ENCODE measurements at regions not wholly inside any gene's neighbourhood (a gene's known extent, or its start where the extent isn't known, plus 50 kb on each side); places are given as distances from the start of the nearest gene placed in this dataset.

DNA sequence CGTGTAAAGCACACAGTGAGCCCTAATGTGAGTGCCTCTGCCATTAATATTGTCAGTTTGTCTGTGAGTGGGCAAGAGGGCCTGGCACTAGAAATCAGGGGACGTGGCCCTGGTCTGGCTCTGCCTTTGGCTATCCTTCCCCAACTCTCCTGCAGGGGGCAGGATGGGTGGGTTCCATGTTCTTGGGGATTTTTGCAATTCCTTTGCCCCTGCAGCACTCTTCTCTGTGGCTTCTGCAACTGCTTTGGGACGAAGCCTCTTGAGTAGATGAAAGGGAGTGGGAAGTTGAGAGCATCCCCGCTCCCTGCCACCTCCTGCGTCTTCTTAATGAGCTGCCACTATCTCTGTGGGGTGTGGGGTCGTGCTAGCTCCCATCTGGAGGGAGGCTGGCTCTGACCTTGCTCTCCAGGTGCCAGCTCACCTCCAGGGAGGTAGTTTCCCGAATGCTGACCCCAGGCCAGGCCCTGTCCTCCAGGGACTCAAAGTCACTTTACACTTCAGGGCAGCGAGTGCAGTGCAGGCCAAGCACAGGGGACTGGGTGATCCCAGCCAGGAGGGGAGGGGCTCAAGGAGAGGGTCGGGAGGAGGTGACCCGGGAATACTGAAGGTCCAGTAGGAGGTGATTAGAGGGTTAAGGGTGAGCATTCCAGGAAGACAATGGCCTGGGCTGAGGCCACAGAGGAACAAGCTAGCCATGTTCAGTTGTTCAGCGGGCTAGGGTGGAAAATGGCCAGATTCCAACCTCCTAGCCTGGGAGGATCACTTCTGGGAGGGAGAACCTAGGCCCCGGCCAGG is 121.0 kb upstream of the NLRP1 start:
- TF ChIP-seq, protein P1, sequence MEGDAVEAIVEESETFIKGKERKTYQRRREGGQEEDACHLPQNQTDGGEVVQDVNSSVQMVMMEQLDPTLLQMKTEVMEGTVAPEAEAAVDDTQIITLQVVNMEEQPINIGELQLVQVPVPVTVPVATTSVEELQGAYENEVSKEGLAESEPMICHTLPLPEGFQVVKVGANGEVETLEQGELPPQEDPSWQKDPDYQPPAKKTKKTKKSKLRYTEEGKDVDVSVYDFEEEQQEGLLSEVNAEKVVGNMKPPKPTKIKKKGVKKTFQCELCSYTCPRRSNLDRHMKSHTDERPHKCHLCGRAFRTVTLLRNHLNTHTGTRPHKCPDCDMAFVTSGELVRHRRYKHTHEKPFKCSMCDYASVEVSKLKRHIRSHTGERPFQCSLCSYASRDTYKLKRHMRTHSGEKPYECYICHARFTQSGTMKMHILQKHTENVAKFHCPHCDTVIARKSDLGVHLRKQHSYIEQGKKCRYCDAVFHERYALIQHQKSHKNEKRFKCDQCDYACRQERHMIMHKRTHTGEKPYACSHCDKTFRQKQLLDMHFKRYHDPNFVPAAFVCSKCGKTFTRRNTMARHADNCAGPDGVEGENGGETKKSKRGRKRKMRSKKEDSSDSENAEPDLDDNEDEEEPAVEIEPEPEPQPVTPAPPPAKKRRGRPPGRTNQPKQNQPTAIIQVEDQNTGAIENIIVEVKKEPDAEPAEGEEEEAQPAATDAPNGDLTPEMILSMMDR (IDR thresholded peaks at IDR 0.05) = no peak
- TF ChIP-seq POLR2A (IDR thresholded peaks at IDR 0.05) = no peak

Measured in prostate gland (tissue), 2 donors.